Loucy (cell line): ENCODE measurements at regions not wholly inside any gene's neighbourhood (a gene's known extent, or its start where the extent isn't known, plus 50 kb on each side); places are given as distances from the start of the nearest gene placed in this dataset.

Experiments
- H2AFZ ChIP-seq: fragments of 200-600 bp; sonication (generic); 2 replicates; pipeline ENCODE4 v1.6.0; 2016; ENCODE audit warnings: antibody characterized with exemption, mild to moderate bottlenecking, low read length, moderate library complexity
- H3F3A ChIP-seq: fragments of 200-600 bp; 2 replicates; pipeline ENCODE4 v1.6.0; 2016; ENCODE audit warnings: antibody characterized with exemption, low read depth, mild to moderate bottlenecking
- H3K27me3 ChIP-seq: fragments of 200-600 bp; sonication (generic); 2 replicates; pipeline ENCODE4 v1.6.1; 2014; ENCODE audit warnings: low read length, mild to moderate bottlenecking; ENCODE audit not compliant: insufficient read depth, poor library complexity, severe bottlenecking
- H3K36me3 ChIP-seq: fragments of 200-600 bp; sonication (generic); 2 replicates; pipeline ENCODE4 v1.6.1; 2016; ENCODE audit warnings: low read length; ENCODE audit not compliant: insufficient read depth
- H3K4me1 ChIP-seq: fragments of 200-600 bp; sonication (generic); 2 replicates; pipeline ENCODE4 v1.5.1; 2014; ENCODE audit warnings: low read length, mild to moderate bottlenecking; ENCODE audit not compliant: insufficient read depth, poor library complexity, severe bottlenecking
- H3K4me2 ChIP-seq: fragments of 200-600 bp; sonication (generic); 2 replicates; pipeline ENCODE4 v1.6.0; 2014; ENCODE audit warnings: antibody characterized with exemption, low read length, low read depth, mild to moderate bottlenecking; ENCODE audit not compliant: poor library complexity, severe bottlenecking
- H3K4me3 ChIP-seq: fragments of 200-600 bp; sonication (generic); 2 replicates; pipeline ENCODE4 v1.5.1; 2014; ENCODE audit warnings: low read length, mild to moderate bottlenecking, mixed read lengths; ENCODE audit not compliant: poor library complexity, severe bottlenecking
- H3K79me2 ChIP-seq: fragments of 200-600 bp; sonication (generic); 2 replicates; pipeline ENCODE4 v1.6.1; 2014; ENCODE audit warnings: low read length; ENCODE audit not compliant: insufficient read depth
- H3K9ac ChIP-seq: fragments of 200-600 bp; sonication (generic); 2 replicates; pipeline ENCODE4 v1.6.0; 2014; ENCODE audit warnings: mild to moderate bottlenecking, low read depth, low read length, moderate library complexity; ENCODE audit not compliant: poor library complexity, severe bottlenecking
- H3K9me2 ChIP-seq: fragments of 200-600 bp; sonication (generic); replicated peaks from 2 replicates; pipeline ENCODE4 v1.6.1; 2016; ENCODE audit warnings: low read depth, low read length, mixed read lengths
- H3K9me3 ChIP-seq: fragments of 200-600 bp; sonication (generic); 2 replicates; pipeline ENCODE4 v1.6.1; 2014; ENCODE audit warnings: mild to moderate bottlenecking, antibody characterized with exemption, low read length, low read depth; ENCODE audit not compliant: insufficient read depth
- H4K20me1 ChIP-seq: fragments of 200-600 bp; sonication (generic); 2 replicates; pipeline ENCODE4 v1.6.0; 2014; ENCODE audit warnings: antibody characterized with exemption, low read length, mild to moderate bottlenecking; ENCODE audit not compliant: insufficient read depth, poor library complexity, severe bottlenecking
- EZH2phosphoT487 ChIP-seq: fragments of 200-600 bp; IDR thresholded peaks from 2 replicates; pipeline ENCODE4 v1.6.1; 2018; ENCODE audit warnings: antibody characterized with exemption, mild to moderate bottlenecking, moderate library complexity, borderline replicate concordance
- TF ChIP-seq, protein P1 (sequence below): fragments of 200-600 bp; sonication (generic); conservative IDR thresholded peaks from 2 replicates; pipeline ENCODE4 v1.5.1; 2014; ENCODE audit warnings: mild to moderate bottlenecking, antibody characterized with exemption, low read length

DNA sequence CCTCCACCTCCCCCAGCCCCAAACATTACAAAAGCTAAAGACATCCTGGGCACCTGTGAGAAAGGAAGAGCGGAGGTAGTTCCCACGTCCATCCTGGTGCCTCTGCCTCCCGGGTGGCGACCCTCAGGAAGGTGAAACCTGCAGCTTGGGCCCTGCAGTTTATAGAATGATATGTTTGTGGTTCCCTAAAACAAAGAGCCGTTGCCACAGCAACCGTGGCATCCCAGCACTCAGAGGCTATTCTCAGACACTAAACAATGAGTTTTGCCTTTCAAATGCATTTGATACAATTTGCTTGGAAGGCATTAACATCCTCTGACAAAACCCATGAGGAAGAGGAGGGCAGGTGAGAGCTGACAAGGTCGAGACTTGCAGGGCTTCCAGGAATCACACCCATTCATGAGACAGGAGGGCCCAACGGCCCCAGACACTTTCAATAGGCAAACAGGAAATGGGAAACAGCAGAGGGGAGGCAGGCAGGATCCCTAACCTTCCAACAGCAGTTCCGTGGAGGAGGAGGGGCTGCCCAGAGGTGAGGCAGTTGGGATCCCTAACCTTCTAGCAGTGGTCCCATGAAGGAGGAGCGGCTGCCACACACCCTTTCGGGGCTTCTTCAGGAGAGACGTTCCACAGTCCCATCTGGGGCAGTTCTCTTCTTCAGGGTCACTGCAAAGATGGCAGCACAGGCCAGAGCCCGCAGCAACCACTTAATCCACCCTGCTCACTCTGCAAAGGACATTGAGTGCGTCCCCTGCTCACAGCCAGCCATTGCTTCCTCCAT lies 379.2 kb downstream of the SHANK2 start:
- Histone ChIP-seq H3K9ac (no peak overlapping the region), H3F3A (no peaks in the 10 kb centered on the region), H3K36me3 (no peaks in the 10 kb centered on the region), H3K27me3 (no peaks in the 10 kb centered on the region), H3K4me1 (no peaks in the 10 kb centered on the region), H3K9me3 (peaks cover 17% of the 10 kb centered on the region; the same call in 1 of the 2 replicates), H3K4me2 (no peak overlapping the region), H3K79me2 (no peaks in the 10 kb centered on the region), H3K4me3 (no peak overlapping the region), H4K20me1 (no peaks in the 10 kb centered on the region), H2AFZ (no peak overlapping the region), H3K9me2 (no peaks in the 10 kb centered on the region)
- TF ChIP-seq, protein P1, sequence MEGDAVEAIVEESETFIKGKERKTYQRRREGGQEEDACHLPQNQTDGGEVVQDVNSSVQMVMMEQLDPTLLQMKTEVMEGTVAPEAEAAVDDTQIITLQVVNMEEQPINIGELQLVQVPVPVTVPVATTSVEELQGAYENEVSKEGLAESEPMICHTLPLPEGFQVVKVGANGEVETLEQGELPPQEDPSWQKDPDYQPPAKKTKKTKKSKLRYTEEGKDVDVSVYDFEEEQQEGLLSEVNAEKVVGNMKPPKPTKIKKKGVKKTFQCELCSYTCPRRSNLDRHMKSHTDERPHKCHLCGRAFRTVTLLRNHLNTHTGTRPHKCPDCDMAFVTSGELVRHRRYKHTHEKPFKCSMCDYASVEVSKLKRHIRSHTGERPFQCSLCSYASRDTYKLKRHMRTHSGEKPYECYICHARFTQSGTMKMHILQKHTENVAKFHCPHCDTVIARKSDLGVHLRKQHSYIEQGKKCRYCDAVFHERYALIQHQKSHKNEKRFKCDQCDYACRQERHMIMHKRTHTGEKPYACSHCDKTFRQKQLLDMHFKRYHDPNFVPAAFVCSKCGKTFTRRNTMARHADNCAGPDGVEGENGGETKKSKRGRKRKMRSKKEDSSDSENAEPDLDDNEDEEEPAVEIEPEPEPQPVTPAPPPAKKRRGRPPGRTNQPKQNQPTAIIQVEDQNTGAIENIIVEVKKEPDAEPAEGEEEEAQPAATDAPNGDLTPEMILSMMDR, result no peak
- no peak for TF ChIP-seq EZH2phosphoT487

DNA sequence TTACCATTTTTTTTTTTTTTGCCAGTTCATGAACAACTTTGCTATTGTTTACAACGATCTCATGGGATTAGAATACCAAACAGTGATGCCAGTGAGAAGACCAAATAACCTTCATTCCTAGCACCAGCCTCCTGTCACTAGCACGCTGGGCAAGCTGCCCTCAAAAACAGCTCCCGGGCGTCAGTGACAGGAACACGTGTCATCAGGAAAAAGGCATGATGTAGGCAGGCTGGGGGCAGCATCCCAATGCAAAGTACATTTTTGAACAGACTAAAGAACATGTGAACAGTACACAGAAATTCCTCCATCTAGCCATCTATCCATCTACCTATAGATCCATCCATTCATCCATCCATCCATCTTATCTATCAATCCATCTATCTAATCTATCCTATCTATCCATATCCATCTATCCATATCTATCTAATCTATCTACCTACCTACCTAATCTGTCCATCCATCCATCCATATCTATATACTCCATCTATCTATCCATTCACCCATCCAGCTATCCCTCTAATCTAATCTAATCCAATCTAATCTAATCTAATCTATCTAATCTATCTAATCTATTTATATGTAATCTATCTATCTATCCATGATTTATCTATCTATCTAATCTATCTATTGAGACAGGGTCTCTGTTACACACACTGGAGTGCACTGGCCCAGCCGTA lies 378.5 kb downstream of the SHANK2 start:
- H3K4me3 ChIP-seq, result no peak overlapping the region
- peaks cover 16% of the 10 kb centered on the region; the same call in 1 of the 2 replicates for H3K9me3 ChIP-seq
- no peaks in the 10 kb centered on the region for H4K20me1 ChIP-seq
- H3K9me2 ChIP-seq, result no peaks in the 10 kb centered on the region
- H3K27me3 ChIP-seq, result no peaks in the 10 kb centered on the region
- no peak overlapping the region for H3K4me2 ChIP-seq
- H3K4me1 ChIP-seq, result no peaks in the 10 kb centered on the region
- H3F3A ChIP-seq, result no peaks in the 10 kb centered on the region
- no peak overlapping the region for H3K9ac ChIP-seq
- no peak overlapping the region for H2AFZ ChIP-seq
- H3K79me2 ChIP-seq, result no peaks in the 10 kb centered on the region
- TF ChIP-seq, protein P1, result no peak
- TF ChIP-seq EZH2phosphoT487, result no peak
- H3K36me3 ChIP-seq, result no peaks in the 10 kb centered on the region

DNA sequence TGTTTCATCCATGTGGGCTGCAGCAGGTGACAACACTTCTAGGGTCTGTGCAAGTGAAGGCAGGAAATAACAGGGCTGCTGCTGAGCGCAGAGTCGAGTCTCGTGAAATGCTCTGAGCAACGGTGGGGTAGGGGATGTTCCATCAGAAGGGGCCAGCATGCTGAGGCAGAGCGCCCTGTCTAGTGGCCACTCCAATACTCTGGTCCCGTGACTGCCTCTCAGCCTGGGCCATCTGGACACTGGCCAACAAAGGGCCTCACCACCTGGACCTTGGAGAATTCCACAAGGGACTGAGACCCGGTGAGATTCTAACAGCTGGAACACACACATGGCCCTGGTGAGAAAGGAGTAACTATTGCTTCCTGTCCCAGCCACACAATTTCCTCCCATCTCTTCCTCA lies 375.7 kb downstream of the SHANK2 start:
- no peak overlapping the region for H3K4me2 ChIP-seq
- no peaks in the 10 kb centered on the region for H3K27me3 ChIP-seq
- no peaks in the 10 kb centered on the region for H3K79me2 ChIP-seq
- H2AFZ ChIP-seq, result no peak overlapping the region
- H3F3A ChIP-seq, result no peaks in the 10 kb centered on the region
- no peaks in the 10 kb centered on the region for H3K36me3 ChIP-seq
- TF ChIP-seq EZH2phosphoT487, result no peak
- TF ChIP-seq, protein P1, result no peak
- H4K20me1 ChIP-seq, result no peaks in the 10 kb centered on the region
- H3K9ac ChIP-seq, result no peak overlapping the region
- H3K4me1 ChIP-seq, result no peaks in the 10 kb centered on the region
- no peaks in the 10 kb centered on the region for H3K9me2 ChIP-seq
- peaks cover 22% of the 10 kb centered on the region; the same call in 1 of the 2 replicates for H3K9me3 ChIP-seq
- no peak overlapping the region for H3K4me3 ChIP-seq
